Type B pancreatic cell (in vitro differentiated cells): ENCODE measurements at regions not wholly inside any gene's neighbourhood (a gene's known extent, or its start where the extent isn't known, plus 50 kb on each side); places are given as distances from the start of the nearest gene placed in this dataset.

ENCODE experiments used
- DNase-seq: peaks from one replicate; pipeline ENCODE4 v3.0.0; 2021; ENCODE audit warnings: mixed read lengths; ENCODE audit not compliant: unreplicated experiment; ENCODE audit errors: extremely low spot score
- H3K27ac Mint-ChIP-seq: 2 replicates; pipeline ENCODE4 v1.8.0; 2021; ENCODE audit warnings: mild to moderate bottlenecking, mixed read lengths
- H3K27me3 Mint-ChIP-seq: 2 replicates; pipeline ENCODE4 v1.8.0; 2021; ENCODE audit warnings: mixed read lengths
- H3K36me3 Mint-ChIP-seq: 2 replicates; pipeline ENCODE4 v1.8.0; 2021; ENCODE audit warnings: mixed read lengths
- H3K4me1 Mint-ChIP-seq: one replicate; pipeline ENCODE4 v1.8.0; 2021; ENCODE audit warnings: mixed read lengths; ENCODE audit not compliant: unreplicated experiment
- H3K4me3 Mint-ChIP-seq: 2 replicates; pipeline ENCODE4 v1.8.0; 2021; ENCODE audit warnings: mild to moderate bottlenecking, mixed read lengths
- H3K9me3 Mint-ChIP-seq: 2 replicates; pipeline ENCODE4 v1.8.0; 2021; ENCODE audit warnings: mixed read lengths
- TF ChIP-seq, protein P1 (sequence below): fragments of 200-600 bp; sonication (generic); conservative IDR thresholded peaks from 2 replicates; pipeline ENCODE4 v1.5.0; 2021; ENCODE audit warnings: antibody characterized with exemption, mild to moderate bottlenecking

DNA sequence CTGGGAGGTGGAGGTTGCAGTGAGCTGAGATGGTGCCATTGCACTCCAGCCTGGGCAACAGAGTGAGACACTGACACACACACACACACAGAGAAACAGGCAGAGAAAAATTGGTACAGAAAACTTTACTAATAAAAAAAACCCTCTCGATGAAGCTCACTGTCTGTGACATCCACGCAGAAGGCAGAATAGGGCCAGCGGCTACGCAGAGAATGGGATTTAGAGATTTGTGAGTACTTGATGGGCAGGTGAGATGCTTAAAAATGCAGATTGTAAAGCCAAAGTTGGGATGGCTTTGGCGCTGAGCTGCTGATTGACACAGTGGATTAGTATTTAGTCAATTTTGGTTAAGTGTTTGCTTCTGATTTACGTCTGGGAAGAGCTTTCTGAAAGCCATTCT lies 561.1 kb downstream of the TBC1D22A start:
- DNase-seq = no peak
- TF ChIP-seq, protein P1, sequence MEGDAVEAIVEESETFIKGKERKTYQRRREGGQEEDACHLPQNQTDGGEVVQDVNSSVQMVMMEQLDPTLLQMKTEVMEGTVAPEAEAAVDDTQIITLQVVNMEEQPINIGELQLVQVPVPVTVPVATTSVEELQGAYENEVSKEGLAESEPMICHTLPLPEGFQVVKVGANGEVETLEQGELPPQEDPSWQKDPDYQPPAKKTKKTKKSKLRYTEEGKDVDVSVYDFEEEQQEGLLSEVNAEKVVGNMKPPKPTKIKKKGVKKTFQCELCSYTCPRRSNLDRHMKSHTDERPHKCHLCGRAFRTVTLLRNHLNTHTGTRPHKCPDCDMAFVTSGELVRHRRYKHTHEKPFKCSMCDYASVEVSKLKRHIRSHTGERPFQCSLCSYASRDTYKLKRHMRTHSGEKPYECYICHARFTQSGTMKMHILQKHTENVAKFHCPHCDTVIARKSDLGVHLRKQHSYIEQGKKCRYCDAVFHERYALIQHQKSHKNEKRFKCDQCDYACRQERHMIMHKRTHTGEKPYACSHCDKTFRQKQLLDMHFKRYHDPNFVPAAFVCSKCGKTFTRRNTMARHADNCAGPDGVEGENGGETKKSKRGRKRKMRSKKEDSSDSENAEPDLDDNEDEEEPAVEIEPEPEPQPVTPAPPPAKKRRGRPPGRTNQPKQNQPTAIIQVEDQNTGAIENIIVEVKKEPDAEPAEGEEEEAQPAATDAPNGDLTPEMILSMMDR = no peak
- Mint-ChIP-seq H3K27me3 (no peaks in the 10 kb centered on the region), H3K27ac (no peak overlapping the region), H3K4me3 (no peak overlapping the region), H3K9me3 (peaks cover 15% of the 10 kb centered on the region), H3K4me1 (no peaks in the 10 kb centered on the region), H3K36me3 (no peaks in the 10 kb centered on the region)

DNA sequence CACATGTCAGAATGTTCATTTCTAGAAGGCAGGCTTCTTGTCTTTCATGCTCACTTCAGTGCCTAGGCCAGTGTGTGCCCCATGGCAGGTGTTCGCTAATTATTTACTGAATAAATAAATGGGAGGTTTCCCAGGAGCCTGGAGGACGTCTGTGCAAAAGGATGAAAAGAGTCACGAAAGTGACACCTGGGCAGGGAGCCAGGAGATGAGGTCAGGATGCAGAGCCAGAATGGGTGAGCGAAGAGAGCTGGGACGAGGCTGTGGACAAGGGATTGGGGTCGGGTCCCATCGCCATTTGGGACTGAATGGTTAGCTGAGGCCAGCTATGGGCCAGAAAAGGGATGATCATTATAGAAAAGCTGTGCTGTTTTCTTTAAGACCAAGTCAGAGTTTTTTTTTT lies 560.4 kb downstream of the TBC1D22A start:
- no peaks in the 10 kb centered on the region for H3K36me3 Mint-ChIP-seq
- H3K9me3 Mint-ChIP-seq = peaks cover 16% of the 10 kb centered on the region
- no peak overlapping the region for H3K27ac Mint-ChIP-seq
- H3K4me3 Mint-ChIP-seq = no peak overlapping the region
- TF ChIP-seq, protein P1 = no peak
- no peaks in the 10 kb centered on the region for H3K27me3 Mint-ChIP-seq
- H3K4me1 Mint-ChIP-seq = no peaks in the 10 kb centered on the region
- DNase-seq = no peak

DNA sequence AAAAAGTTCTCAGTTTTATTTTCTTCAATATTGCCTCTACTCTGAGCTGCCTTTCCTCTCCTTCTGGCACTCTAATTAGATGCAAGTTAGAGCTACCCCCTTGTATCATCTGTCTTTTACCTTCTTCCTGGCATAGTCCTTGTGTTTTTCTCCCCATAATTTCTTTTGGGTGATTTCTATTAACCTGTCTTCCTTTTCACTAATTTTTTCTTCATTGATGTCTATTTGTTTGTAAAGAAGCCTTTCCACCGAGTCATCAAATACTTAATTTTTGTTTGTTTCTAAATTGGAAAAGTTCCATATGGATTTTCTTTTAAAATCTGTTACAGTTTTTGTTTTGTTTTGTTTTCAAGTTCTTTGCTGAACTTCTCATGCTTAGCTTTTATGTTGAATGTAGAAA lies 558.1 kb downstream of the TBC1D22A start:
- H3K9me3 Mint-ChIP-seq = peaks cover 9% of the 10 kb centered on the region
- TF ChIP-seq, protein P1 = no peak
- no peaks in the 10 kb centered on the region for H3K36me3 Mint-ChIP-seq

DNA sequence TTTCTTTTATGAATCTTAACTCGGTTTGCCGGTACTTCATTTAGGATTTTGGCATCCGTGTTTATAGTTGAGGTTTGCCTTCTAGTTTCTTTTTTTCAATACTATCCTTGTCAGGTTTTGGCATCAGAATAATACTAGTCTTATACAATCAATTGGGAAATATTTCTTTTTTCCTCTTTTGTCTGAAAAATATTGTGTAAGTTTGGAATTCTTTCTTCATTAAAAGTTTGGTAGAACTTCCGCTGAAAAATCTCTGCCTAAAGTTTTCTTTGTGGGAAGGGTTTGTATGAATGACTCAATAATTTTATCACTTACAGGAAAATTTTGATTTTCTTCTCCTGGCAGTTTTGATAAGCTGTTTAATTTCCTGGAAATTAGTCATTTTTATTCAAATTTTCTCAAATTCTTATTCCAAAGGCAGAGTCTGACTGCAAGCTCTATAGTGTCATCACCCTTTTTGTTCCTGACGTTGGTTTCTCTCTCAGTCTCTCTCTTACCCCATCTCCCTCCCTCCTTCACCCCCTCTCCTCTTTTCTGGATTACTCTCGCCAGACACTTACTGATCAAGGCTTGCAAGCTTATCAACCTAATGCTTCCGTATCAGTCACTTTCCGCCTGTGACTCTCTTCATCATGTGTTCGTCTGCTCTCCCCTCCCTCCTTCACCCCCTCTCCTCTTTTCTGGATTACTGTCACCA lies 555.7 kb downstream of the TBC1D22A start:
- Mint-ChIP-seq H3K36me3 (no peaks in the 10 kb centered on the region), H3K9me3 (peaks cover 14% of the 10 kb centered on the region), H3K4me3 (no peak overlapping the region), H3K4me1 (no peaks in the 10 kb centered on the region), H3K27me3 (no peaks in the 10 kb centered on the region), H3K27ac (no peak overlapping the region)
- no peak for DNase-seq
- TF ChIP-seq, protein P1 = no peak

More for the DNA sequence above, 558.1 kb downstream of the TBC1D22A start:
- H3K4me1 Mint-ChIP-seq = no peaks in the 10 kb centered on the region
- no peak overlapping the region for H3K27ac Mint-ChIP-seq
- no peak for DNase-seq
- no peak overlapping the region for H3K4me3 Mint-ChIP-seq
- no peaks in the 10 kb centered on the region for H3K27me3 Mint-ChIP-seq

DNA sequence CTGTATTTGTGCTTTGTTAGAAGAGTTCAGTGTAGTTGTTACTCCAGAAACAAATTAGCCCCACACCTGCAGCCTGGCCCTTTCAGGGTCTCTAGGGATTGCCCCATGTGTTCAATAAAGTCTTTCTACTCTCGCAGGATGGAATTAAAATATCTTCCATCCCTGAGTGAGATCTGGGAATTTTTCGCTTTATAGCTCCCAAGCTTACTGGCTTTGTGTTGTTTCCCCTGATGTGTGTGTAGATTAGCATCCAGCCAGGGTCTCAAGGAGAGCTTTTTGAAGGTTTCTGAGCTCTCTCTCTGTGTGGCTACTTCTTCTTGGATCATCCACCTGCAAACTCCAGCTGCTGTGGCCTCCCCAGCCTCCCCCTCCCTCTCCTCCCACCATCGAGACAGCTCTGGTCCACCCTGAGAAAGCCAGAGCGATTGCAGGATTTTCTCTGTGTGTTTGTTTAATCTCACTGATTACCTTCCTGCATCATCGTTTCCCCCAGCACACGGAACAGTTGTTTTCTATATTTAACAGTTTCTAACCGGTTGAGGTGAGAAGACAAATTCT lies 553.5 kb downstream of the TBC1D22A start:
- no peak overlapping the region for H3K4me3 Mint-ChIP-seq
- no peaks in the 10 kb centered on the region for H3K36me3 Mint-ChIP-seq
- TF ChIP-seq, protein P1 = no peak
- no peaks in the 10 kb centered on the region for H3K4me1 Mint-ChIP-seq
- no peak for DNase-seq
- peaks cover 14% of the 10 kb centered on the region for H3K9me3 Mint-ChIP-seq
- H3K27ac Mint-ChIP-seq = no peak overlapping the region
- no peaks in the 10 kb centered on the region for H3K27me3 Mint-ChIP-seq
